GM21717 (cell line): ENCODE measurements at regions not wholly inside any gene's neighbourhood (a gene's known extent, or its start where the extent isn't known, plus 50 kb on each side); places are given as distances from the start of the nearest gene placed in this dataset.

ENCODE experiments used
- ATAC-seq: cut with Tn5 transposase; IDR thresholded peaks from one replicate; pipeline ENCODE4 v1.9.1; 2021; ENCODE audit warnings: mild to moderate bottlenecking, moderate library complexity; ENCODE audit not compliant: unreplicated experiment

DNA sequence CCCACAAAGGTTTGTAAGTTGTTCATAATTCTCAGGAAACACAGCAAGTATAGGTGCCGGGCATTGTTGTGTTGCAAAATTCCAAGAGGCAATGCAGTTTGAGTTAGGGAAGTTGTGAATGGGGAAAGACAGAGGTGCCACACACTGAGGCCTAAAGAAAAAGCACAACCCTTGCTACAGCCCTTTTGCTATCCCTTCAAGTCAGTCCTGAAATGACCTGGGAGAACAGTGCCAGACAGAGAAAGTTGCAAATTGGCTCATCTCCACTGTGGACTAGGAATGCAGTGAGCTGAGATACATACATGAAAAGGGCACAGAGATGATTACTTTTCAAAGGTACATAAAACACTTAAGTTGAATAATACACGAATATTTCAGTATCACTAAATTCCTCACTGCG is 213.3 kb upstream of the TMTC1 start:
- ATAC-seq = no peak

DNA sequence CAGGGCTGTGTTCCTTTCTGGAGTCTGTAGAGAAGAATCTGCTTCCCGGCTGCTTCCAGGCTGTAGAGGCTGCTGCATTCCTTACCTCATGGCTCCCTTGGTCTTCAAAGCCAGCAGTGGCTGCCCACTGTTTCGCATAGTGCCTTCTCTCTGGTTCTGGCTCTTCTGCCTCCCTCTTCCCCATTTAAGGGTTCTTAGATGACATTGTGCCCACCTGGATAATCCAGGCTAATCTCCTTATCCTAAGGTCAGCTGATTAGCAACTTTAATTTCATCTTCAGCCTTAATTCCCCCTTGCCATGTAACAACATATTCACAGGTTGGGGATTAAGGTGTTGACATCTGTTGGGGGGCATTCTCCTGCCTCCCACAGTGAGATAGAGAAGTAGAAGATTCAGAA is 208.6 kb upstream of the TMTC1 start:
- no peak for ATAC-seq

DNA sequence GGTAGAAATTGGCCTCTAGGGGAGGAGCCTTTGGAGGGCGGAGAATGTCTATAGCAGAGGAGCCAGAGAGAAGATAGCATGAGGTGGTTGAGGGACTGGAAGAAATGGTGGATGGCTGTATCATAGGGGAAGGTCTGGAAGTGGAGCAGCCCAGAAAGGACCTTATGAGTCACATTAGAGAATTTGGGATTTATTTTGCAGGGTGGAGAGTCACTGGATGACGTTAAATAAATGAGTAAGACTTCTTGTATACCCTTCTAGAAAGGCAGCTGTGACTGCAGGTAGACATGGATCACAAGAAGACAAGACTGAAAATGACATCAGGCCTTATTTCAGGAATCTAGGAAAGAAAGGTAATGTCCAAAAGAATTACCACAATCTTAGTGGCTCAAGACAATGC is 208.2 kb upstream of the TMTC1 start:
- no peak for ATAC-seq

DNA sequence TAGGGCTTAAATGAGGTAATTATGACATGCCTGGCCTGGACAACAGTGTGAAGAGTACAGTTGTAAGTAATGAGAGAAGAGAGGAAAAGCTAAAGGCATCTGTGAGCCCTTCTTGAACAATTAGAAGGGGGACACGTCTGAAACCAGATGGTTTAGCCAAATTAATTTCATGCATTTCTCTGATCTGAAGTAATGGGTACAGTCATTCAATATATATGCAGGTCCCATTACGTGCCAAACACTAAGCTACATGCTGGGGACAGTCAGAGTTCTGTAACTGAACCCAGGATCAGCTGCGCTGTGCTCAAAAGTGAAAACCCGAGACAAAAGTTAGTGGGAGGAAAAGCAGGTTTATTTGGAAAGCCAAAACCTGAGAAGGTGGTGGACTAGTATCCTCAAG is 207.2 kb upstream of the TMTC1 start:
- ATAC-seq = no peak

DNA sequence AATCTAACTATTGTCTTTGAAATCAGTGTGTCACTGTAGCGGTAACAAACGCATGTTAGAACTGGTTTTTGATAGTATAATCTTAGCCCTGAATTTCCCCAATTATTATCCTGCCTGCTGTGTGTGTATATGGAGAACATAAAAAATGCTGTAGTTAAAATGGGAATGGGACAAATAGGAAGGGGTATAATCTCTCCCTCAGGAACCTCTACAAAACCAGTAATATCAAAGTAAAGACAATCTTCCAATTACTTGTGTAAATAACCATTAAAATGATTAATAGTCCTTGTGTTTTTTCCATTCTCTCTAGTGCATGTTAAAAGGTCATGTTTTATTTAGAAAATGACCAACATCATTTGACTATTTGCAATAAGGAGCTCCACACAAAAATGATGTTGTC is 200.1 kb upstream of the TMTC1 start:
- no peak for ATAC-seq

DNA sequence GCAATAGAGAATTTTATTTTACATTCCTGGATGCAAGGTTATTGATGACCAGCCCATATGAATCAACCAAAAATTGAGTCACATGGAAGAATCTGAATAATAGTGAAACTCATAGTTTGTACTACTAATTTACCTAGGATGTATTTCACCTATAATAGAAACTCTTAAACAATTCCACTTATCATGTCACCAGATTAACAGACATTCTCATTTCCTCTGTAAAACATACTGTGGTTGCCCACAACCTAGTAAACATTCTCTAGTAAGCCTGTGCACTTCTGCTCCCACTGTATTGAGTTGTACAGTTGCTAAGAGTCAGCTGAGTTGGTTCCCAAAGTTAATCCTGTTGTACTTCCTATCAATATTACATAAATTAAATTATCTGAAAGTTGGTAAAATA is 196.6 kb upstream of the TMTC1 start:
- ATAC-seq = no peak

DNA sequence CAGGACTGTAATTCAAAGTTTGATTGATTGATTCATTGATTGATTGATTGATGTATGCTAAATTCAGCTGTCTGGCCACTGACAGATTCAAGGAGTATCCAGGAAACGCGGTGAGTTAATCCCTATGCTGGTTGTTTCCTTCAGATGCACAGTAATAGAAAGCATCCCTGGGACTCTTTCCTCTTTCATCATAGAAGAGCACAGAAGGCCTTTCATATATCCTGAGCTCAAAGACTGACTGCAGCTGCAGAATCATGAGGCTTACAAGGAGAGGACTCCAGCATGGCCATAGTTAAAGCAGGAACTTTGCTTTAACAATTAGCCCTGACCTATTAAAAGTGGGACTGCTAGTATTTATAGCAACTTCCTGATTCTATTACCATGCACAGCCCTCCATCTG is 187.7 kb upstream of the TMTC1 start:
- no peak for ATAC-seq

DNA sequence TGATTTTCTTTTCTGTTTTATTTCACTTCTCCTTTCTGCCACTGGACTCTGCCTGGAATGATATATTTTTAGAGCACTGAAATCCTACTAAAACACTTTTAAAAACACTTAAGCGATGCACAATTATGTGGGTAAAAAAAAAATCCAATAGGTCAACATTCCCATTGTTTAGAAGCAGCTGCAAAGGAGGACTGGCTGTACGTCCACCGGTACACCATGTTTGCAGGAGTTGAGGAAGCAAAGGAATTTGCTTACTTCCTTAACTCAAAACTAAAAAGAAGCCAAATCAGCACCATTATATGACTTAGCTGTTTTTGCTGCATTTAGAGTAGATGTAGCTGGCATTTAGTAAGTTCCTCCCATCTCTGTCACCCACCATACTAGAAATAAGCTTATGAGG is 186.8 kb upstream of the TMTC1 start:
- no peak for ATAC-seq

DNA sequence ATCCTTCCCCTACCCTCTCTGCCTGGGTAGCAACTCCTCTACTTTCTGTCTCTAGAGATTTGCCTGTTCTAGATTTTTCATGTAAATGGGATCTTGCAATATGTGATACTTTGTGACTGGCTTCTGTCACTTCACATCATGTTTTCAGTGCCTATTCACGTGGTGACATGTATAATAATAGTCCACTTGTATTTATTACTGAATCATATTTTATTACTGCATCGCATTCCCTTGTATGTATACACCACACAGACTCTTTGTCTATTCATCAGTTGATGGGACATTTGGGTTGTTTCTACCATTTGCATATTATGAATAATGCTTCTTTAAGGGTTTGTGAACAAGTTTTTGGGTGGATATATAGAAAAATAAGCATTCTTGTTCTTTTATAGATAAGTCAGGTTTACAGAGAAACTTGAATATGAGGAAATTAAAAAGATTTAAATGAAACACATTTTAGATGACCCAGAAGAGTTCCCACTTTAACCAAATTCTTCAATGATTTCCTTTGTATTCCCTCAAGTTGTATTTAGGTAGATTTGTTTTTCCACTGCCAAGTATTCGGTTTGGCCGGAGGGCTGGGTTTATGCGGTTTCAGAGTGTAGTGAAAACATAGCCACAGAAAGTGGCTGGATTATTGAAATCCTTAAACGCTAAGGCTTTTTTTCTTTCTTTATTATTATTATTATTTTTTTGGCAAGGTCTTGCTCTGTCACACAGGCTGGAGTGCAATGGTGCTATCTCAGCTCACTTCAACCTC is 178.7 kb upstream of the TMTC1 start:
- no peak for ATAC-seq

DNA sequence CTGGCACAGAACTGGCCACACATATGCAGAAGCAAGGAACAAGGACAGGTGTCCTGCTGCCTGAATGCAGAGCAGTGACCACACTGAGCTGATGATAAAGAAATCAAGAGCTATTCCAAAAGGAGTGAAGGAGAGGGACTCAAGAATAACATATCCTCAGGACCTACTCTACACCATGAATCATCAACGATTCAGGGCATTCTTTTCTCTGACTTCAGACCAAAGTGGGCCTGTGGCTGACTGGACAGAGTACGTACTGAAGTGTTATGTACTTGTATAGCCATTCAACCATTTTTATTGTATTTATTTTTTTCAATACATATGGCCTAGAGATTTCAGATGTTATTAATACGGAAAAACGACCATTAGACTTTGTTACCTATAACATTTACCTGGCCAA is 177.5 kb upstream of the TMTC1 start:
- no peak for ATAC-seq

DNA sequence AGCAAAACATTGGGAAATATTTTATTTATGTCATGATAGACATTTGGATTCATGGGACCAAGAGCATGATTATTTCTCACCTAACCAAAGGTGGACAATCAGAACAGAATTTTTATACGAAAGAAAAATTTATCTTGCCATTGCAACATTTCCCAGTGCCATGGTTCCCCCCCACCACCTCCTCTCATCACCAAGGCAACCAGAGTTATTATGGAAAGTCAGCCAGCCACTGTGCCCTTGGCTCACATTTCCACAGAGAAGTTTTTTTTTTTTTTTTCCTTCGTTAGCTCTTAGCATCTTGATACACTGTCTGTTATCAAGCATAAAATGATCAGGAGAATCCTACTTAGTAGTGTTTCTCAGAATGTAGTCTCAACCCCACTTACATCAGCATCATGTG is 176.4 kb upstream of the TMTC1 start:
- no peak for ATAC-seq

DNA sequence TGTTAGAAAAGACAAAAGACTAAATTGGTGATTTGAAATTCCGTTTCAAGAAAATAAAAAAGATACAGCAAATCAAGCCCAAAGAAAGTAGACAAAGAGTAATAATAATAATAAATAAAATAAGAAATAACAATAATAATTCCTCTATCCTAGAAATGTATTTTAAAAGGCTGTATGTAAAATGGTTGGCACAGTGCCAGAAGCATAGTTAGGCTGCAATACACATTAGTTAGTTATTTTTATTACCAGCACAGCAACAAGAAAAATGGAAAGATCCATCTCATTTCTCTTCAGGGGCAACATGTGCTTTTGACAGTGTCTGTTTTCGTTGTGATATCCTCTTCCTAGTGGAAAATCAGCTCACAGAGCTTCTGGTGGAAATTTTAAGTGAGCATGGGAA is 174.1 kb upstream of the TMTC1 start:
- no peak for ATAC-seq

DNA sequence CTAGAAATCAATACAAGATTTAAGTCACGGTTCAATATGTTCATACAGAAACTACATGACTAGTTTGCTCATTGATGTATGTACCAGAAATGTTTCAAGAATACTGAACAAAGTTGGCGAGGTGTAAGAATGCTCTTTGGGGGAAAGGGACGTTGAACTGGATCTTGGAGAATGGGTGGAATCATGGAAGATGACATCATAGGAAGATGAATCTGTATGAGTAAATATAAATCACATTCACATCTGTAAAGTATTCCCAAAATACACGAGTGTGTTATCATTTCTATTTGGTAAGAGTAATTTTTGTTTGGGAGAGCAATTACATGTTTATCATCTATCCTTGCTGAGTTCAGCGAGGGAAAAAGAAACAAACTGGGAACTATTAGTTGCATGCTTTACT is 162.2 kb upstream of the TMTC1 start:
- no peak for ATAC-seq

DNA sequence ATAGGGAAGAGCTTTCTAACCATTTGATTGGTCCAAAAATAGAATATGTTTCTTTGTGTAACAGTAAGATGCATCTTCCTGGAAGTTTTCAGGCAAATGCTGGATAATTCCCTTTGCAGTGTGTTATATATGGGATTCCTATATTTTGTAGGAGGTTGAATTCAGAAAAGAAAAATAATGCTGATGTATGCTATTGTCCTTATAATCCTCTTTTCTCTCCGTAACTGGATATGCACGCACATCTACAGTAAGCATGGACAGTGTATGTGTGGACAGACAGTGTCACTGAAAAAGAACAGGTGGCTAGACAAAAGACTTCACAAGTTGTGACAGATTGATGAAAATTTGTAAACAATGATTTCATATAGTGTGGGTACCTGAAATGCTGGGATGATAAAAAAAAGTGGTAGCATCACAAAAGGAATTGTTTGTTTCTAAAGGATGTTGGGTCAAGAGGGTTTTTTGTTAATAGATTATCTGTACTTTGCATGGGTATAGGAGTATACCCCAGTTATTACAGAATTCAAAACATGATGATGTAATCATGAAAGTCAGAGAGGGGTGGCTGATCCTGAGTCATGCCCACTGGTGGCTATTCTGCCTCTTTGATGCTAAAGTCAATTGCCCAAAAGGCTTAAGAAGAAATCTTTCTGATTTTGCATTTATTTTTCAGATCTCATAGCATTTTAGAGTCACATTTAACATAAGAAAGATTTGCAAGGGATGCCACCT is 160.7 kb upstream of the TMTC1 start:
- no peak for ATAC-seq

DNA sequence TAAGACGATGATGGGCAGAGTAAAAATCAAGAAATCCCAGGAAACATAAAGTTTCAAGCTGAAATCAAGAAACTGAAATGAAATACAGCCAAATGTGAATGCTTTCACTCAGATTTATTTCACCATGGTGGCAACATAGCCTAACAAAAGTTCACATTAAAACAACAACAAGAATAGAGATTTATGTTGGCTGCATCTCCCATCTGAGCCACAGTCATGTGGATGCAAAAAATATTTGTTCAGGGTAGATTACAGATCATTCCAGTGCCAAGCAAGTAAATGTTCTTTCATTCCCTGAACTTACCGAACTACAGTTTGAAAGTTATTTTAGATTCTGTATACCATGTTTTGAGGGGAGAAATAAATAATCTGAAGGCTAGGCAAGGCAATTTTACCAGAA is 159.9 kb upstream of the TMTC1 start:
- no peak for ATAC-seq

DNA sequence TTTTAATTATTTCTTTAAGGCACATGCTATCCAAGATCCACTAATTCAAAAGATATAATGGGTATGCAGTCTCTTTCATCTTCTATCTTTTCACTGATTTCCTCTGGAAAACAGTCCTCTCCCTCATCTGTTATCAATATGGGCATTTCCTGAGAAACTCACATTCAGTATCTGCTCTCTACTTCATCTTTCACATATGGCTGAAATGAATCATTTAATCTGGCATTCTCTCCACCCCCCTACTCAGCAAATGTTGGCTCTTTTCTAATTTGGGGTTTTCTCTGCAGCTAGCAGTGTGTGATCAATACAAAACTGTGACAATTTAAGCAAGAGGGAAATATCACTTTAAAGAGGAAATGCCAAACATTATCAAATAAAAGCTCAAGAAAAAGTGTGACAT is 157.1 kb upstream of the TMTC1 start:
- no peak for ATAC-seq

DNA sequence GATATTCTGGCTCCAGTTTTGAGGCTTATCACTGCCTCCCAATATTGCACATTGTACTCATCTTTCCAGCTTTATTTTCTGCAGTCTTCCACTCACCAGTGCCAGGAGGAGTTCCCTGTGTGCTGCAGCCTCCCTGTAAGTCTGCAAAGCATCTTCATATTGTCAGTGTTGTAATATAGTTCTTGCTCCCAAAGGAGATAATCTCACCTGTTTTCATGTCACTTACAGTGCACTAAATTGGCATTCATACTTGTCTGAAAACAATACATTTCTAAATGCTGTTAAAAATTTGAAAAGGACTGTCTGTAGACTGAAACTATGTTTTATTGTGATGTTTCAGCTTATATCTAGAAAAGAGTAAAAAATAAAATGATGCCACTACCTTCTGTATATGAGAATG is 146.8 kb upstream of the TMTC1 start:
- ATAC-seq = no peak

DNA sequence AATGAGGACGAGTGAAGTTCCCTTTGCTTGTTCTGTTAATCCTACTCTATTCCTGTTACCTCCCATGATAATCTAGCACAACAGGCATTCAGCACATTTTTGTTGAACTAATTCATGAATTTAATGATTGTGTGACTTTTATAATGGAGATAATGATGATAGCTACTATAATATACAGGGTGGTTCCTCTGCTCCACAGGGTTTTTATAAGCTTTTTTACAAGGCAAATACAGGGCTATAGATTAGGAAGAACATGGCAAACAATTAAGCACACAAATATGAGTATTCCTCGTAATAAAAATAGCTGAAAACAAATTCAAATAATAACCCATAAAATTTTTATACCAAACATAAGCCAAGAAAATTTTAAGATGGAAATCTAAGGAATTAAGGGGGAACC is 145.6 kb upstream of the TMTC1 start:
- ATAC-seq = no peak

DNA sequence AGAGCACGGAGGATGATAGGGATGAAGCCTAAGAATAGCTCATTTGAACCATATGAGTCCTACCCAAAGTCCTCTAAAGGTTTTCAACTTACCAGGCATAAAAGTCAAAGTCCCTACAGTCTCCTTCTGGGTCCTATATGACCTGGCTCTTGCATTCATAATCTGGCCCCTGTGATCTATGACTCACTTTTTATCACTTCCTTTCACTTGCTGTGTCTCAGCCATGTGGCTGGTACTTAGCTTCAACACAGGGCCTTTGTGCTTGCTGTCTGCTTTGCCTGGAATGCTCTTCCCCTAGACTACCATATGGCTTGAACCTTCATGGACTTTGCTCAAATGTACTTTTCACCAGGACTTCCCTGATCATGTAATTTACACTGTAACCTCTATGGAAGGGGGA is 137.6 kb upstream of the TMTC1 start:
- no peak for ATAC-seq

DNA sequence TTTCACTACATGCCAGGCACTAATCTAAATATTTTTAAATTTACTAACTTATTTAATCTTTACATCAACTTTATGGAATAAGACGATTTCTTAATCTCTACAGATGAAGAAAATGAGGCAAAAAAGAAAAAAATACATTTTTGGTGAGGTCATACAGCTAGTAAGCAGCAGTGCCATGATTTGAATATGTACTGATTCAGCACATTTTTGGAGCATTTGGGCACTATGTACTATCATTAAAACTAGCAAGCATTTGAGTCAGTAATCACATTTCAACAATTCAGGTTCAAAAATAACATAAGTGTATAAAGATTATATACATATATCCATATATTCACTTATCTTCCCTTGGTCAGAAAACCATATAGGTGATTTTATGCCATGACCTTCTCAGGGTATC is 124.4 kb upstream of the TMTC1 start:
- ATAC-seq = no peak

DNA sequence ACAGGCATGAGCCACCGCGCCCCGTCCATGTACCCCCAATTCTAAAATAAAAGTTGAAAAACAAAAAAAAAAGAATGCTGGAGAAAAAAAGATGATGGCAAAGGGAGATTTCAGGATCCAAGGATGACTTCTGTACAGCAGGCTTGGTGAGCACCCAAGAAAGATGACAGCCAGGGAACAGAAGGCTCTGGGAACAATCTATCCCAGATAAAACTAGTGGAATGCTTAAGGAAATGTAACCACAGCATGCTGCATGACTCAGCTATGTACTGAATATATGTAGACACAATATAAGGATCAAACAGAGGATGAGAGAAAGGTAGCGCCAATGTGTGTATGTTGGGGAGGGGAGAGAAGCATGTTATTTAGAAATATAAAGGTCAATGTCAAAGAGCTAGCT is 123.7 kb upstream of the TMTC1 start:
- ATAC-seq = no peak

DNA sequence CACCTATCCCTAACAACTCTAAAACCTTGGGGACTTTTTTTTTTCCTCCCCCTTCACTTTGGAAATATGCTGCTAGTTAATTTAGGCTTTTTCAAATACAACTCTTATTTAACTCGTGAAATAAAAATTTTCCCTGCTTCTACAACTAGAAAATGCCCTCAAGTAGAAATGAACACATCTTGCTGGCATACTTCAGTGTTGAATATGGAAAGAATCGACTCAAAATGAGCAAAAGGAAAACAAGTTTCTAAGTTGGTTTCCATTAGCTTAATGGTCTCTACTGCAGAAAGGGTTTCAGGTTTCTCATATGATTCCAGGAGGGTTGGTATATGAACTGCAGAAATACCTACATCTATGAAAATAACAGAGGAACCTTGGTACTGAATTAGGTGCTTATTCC is 118.3 kb upstream of the TMTC1 start:
- ATAC-seq = no peak

DNA sequence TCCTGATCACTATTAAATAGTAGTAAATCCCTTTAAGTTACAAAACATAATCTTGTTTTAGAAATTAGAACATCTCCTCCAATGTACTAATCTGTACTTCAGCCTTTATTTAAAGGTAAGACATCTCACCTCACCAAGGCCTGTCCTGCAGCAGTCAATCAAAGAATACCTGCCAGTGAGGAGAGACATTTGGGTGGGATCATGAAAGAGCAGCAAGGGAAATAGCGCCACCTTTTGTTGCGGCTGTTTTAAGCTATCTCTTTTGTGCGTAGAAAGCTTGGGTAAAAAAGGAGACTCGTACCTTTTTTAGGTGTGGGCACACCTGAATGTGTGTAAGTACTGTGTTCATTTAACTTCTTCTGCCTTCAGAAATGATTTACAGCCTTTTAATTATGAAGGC is 117.8 kb upstream of the TMTC1 start:
- no peak for ATAC-seq
